SK-N-SH (cell line): ENCODE measurements at regions not wholly inside any gene's neighbourhood (a gene's known extent, or its start where the extent isn't known, plus 50 kb on each side); places are given as distances from the start of the nearest gene placed in this dataset.

ENCODE experiments used
- CTCF ChIA-PET: fragments of 300-600, 350-600 bp; formaldehyde crosslinking; extraction: SDS; loops from one replicate; lab custom pipeline; 2021; lab: Yijun Ruan, JAX
- POLR2A ChIA-PET: fragments of 350-600 bp; sonication (Branson Sonifier 250); formaldehyde crosslinking; extraction: SDS; loops from one replicate; lab custom pipeline; 2020; ENCODE audit warnings: antibody characterized with exemption, inconsistent platforms; lab: Yijun Ruan, JAX
- DNase-seq: peaks from one replicate; pipeline ENCODE4 v3.0.0; 2012
- H2AFZ ChIP-seq: fragments of 200-600 bp; sonication (generic); 2 replicates; pipeline ENCODE4 v1.8.1; 2016; ENCODE audit warnings: antibody characterized with exemption, mild to moderate bottlenecking, low read depth
- H3F3A ChIP-seq: fragments of 200-600 bp; sonication (generic); replicated peaks from 2 replicates; pipeline ENCODE3; 2016; ENCODE audit warnings: antibody characterized with exemption, mild to moderate bottlenecking; ENCODE audit not compliant: insufficient read depth
- H3K27ac ChIP-seq, 2 experiments: fragments of 200-500 bp in 1 of 2; fragments of 200-600 bp in 1 of 2; sonication (Bioruptor generic) in 1 of 2; sonication (generic), shearing (Covaris generic) in 1 of 2; 2 replicates each; pipeline versions ENCODE4 v1.5.1 to v1.6.1; 2014 to 2016; ENCODE audit warnings: low read depth in 2 of 2, inconsistent platforms in 1 of 2, low read length in 1 of 2, mild to moderate bottlenecking in 1 of 2, mixed read lengths in 1 of 2
- H3K27me3 ChIP-seq: fragments of 200-600 bp; sonication (generic), shearing (Covaris generic); 2 replicates; pipeline ENCODE4 v1.6.1; 2016; ENCODE audit warnings: mixed run types; ENCODE audit not compliant: insufficient read depth
- H3K36me3 ChIP-seq, 2 experiments: fragments of 200-500 bp in 1 of 2; fragments of 200-600 bp in 1 of 2; sonication (Bioruptor generic) in 1 of 2; sonication (generic) in 1 of 2; replicated peaks in 1 of 2; 2 replicates each; pipeline versions ENCODE3 to v1.5.1; 2014 to 2016; ENCODE audit warnings: low read length in 1 of 2, mild to moderate bottlenecking in 1 of 2; ENCODE audit not compliant: insufficient read depth in 2 of 2, control insufficient read depth in 1 of 2
- H3K4me1 ChIP-seq, 2 experiments: fragments of 200-500 bp in 1 of 2; fragments of 200-600 bp in 1 of 2; sonication (Bioruptor generic) in 1 of 2; sonication (generic), shearing (Covaris generic) in 1 of 2; 2 replicates each; pipeline versions ENCODE4 v1.5.1 to v1.6.1; 2014 to 2016; ENCODE audit warnings: low read depth in 1 of 2, low read length in 1 of 2, mixed run types in 1 of 2; ENCODE audit not compliant: insufficient read depth in 2 of 2, control insufficient read depth in 1 of 2
- H3K4me2 ChIP-seq: fragments of 200-600 bp; sonication (generic), shearing (Covaris generic); 2 replicates; pipeline ENCODE4 v1.6.1; 2017; ENCODE audit warnings: mixed run types
- H3K4me3 ChIP-seq, 2 experiments: fragments of 200-500 bp in 1 of 2; fragments of 200-600 bp in 1 of 2; sonication (Bioruptor generic) in 1 of 2; sonication (generic), shearing (Covaris generic) in 1 of 2; 2 replicates each; pipeline versions ENCODE4 v1.5.1 to v1.8.1; 2014 to 2016; ENCODE audit warnings: low read depth in 2 of 2, inconsistent platforms in 1 of 2, low read length in 1 of 2, mild to moderate bottlenecking in 1 of 2, mixed read lengths in 1 of 2, moderate library complexity in 1 of 2
- H3K79me2 ChIP-seq: fragments of 200-600 bp; sonication (generic); 2 replicates; pipeline ENCODE4 v1.8.1; 2017; ENCODE audit warnings: mild to moderate bottlenecking; ENCODE audit not compliant: insufficient read depth
- H3K9ac ChIP-seq: fragments of 200-600 bp; sonication (generic); 2 replicates; pipeline ENCODE4 v1.6.1; 2017; ENCODE audit warnings: mixed run types
- H3K9me2 ChIP-seq: fragments of 200-600 bp; sonication (generic); 2 replicates; pipeline ENCODE4 v1.6.1; 2017; ENCODE audit warnings: mixed run types
- H3K9me3 ChIP-seq: fragments of 200-600 bp; sonication (generic); 2 replicates; pipeline ENCODE4 v1.6.1; 2017; ENCODE audit warnings: mixed run types, mild to moderate bottlenecking, moderate library complexity
- H4K20me1 ChIP-seq: fragments of 200-600 bp; sonication (generic); 2 replicates; pipeline ENCODE4 v1.6.1; 2017; ENCODE audit warnings: mild to moderate bottlenecking, mixed run types; ENCODE audit not compliant: insufficient read depth
- CHD2 ChIP-seq: fragments of 150-350 bp; IDR thresholded peaks from 2 replicates; pipeline ENCODE4 v1.6.1; 2018; ENCODE audit warnings: low read length; ENCODE audit not compliant: partially characterized antibody
- ELF1 ChIP-seq: IDR thresholded peaks from 2 replicates; pipeline ENCODE4 v1.4.0; 2012
- EP300 ChIP-seq, 2 experiments: IDR thresholded peaks; 2 replicates each; pipeline versions ENCODE4 v1.4.0 to v1.6.1; 2012; ENCODE audit warnings: borderline replicate concordance in 1 of 2, low read depth in 1 of 2, low read length in 1 of 2
- EZH2phosphoT487 ChIP-seq: fragments of 200-600 bp; sonication (generic); IDR thresholded peaks from 2 replicates; pipeline ENCODE4 v1.6.1; 2017; ENCODE audit warnings: low read depth, mixed run types, mild to moderate bottlenecking, antibody characterized with exemption, moderate library complexity, borderline replicate concordance
- FOXJ3 ChIP-seq: sonication (generic); formaldehyde crosslinking; IDR thresholded peaks from 2 replicates; pipeline ENCODE4 v1.5.1; 2020; ENCODE audit warnings: mild to moderate bottlenecking, missing genetic modification reagents
- GABPA ChIP-seq: IDR thresholded peaks from 2 replicates; pipeline ENCODE4 v1.4.0; 2012; ENCODE audit warnings: low read depth, mild to moderate bottlenecking
- GATA2 ChIP-seq: sonication (generic); formaldehyde crosslinking; IDR thresholded peaks from 2 replicates; pipeline ENCODE4 v1.5.0; 2020; ENCODE audit warnings: mild to moderate bottlenecking, missing genetic modification reagents
- NFIC ChIP-seq: IDR thresholded peaks from 2 replicates; pipeline ENCODE4 v1.4.0; 2012; ENCODE audit warnings: borderline replicate concordance
- NRF1 ChIP-seq: IDR thresholded peaks from 2 replicates; pipeline ENCODE4 v1.6.1; 2012; ENCODE audit warnings: low read depth, mild to moderate bottlenecking, low read length
- RAD21 ChIP-seq: IDR thresholded peaks from 2 replicates; pipeline ENCODE4 v1.6.1; 2012; ENCODE audit warnings: mild to moderate bottlenecking, low read length
- REST ChIP-seq: IDR thresholded peaks from 2 replicates; pipeline ENCODE4 v1.6.1; 2012; ENCODE audit warnings: mild to moderate bottlenecking, low read depth, low read length, moderate library complexity
- RFX5 ChIP-seq: IDR thresholded peaks from 2 replicates; pipeline ENCODE4 v1.6.1; 2012; ENCODE audit warnings: mild to moderate bottlenecking, improper control_type of control experiment, low read length
- SMC3 ChIP-seq: IDR thresholded peaks from 2 replicates; pipeline ENCODE4 v1.6.1; 2012; ENCODE audit warnings: low read depth, low read length, improper control_type of control experiment
- TAF1 ChIP-seq: IDR thresholded peaks from 2 replicates; pipeline ENCODE4 v1.6.1; 2012; ENCODE audit warnings: low read depth, mild to moderate bottlenecking, low read length, moderate library complexity, borderline replicate concordance
- TCF12 ChIP-seq: IDR thresholded peaks from 2 replicates; pipeline ENCODE4 v1.4.0; 2012
- USF1 ChIP-seq: IDR thresholded peaks from 2 replicates; pipeline ENCODE4 v1.4.0; 2012; ENCODE audit warnings: low read depth, borderline replicate concordance
- ZBTB33 ChIP-seq: IDR thresholded peaks from 2 replicates; pipeline ENCODE4 v1.4.0; 2012; ENCODE audit warnings: low read depth, borderline replicate concordance

- no peak overlapping the region for H3K4me3 ChIP-seq
- no peak overlapping the region for H3K4me2 ChIP-seq
- H3F3A ChIP-seq = no peaks in the 10 kb centered on the region
- H2AFZ ChIP-seq = no peak overlapping the region
- peaks cover 0 to 8% of the 10 kb centered on the region in 2 experiments; a peak in 2 of 4 replicates for H3K4me1 ChIP-seq
- no peaks in the 10 kb centered on the region for H3K36me3 ChIP-seq
- no peaks in the 10 kb centered on the region for H3K79me2 ChIP-seq
- no peaks in the 10 kb centered on the region for H3K9me2 ChIP-seq
- H4K20me1 ChIP-seq = no peaks in the 10 kb centered on the region
- TF ChIP-seq USF1 (no peak), RFX5 (no peak), TCF12 (no peak), ELF1 (no peak), EZH2phosphoT487 (no peak), SMC3 (no peak), ZBTB33 (no peak), REST (no peak), NRF1 (no peak), CHD2 (no peak), FOXJ3 (CRISPR knock-in tag) (no peak), EP300 (IDR thresholded peaks at IDR 0.05; ENCODE audit: borderline replicate concordance in 1 of 2, low read depth in 1 of 2, low read length in 1 of 2) (no peak), GABPA (no peak), RAD21 (no peak), TAF1 (no peak), GATA2 (CRISPR knock-in tag) (no peak), NFIC (no peak)
- TF ChIP-seq, all 33 proteins: peak for 0
- H3K9ac ChIP-seq = no peak overlapping the region
- ChIA-PET CTCF (no interaction called here), POLR2A (no interaction called here)
- H3K9me3 ChIP-seq = no peaks in the 10 kb centered on the region
- no peaks in the 10 kb centered on the region for H3K27me3 ChIP-seq
- no peak for DNase-seq
- H3K27ac ChIP-seq = no peak overlapping the region
These were observed 143.6 kb upstream of the SEMA6D start for GRCh38 chr15:47573673-47574072.
